HG02938 (cell line): ENCODE measurements at regions not wholly inside any gene's neighbourhood (a gene's known extent, or its start where the extent isn't known, plus 50 kb on each side); places are given as distances from the start of the nearest gene placed in this dataset.
"Not testable (repeated sequence)": the region's sequence is repeated elsewhere in the genome, so short reads cannot be mapped to it uniquely, and the experiment has no call there.

Experiments used
- ATAC-seq: cut with Tn5 transposase; IDR thresholded peaks from one replicate; pipeline ENCODE4 v1.9.1; 2021; ENCODE audit warnings: mild to moderate bottlenecking, moderate library complexity; ENCODE audit not compliant: unreplicated experiment

- no peak for ATAC-seq
Measured at GRCh38 chr10:130970341-130971122, 341.0 kb downstream of the TCERG1L start.

DNA sequence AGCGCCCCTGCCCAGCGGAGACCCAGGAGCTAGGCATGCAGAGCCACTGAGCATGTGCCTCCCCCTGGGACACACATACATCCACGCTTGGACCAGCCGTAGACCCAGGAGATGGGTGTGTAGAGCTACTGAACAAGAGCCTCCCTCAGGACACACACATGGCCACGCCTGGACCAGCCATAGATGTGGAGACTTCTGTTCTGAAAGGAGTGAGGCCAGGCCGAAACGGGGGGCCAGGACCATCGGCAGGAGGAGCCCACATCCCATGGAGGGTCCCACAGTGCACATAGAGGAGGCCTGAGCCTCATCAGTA lies 340.4 kb downstream of the TCERG1L start:
- ATAC-seq: no peak

DNA sequence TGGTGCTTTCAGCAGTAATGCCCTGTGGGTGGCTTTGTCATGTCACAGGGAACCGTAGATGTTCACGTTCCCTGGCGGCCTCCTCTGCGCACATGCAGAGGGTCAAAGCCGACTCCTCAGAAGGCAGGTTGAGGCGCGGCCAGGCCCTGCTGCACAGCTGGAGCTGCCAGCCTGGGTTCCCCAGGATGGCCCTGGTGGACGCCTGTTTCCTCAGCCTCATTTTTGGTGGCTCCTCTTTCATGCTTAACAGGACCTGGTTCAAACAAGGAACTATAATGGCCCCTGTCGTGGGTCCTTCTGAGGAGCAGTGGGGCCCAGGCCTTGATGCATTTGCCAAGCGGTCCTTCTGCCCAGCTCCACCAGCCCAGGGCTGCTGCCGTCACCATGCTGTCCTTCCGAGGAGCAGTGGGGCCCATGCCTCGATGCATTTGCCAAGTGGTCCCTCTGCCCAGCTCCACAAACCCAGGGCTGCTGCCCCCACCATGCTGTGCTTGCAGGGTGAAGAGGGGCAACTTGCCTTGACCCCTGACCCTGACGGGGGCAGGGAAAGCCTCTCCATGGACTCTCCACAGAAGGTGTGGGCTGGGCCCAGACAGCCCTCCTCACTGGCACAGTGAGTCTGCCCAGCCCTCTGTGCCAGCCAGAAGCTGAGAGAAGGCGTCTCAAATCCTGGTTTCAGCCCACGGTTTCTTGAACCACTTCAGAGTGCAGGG lies 338.2 kb downstream of the TCERG1L start:
- no peak for ATAC-seq

DNA sequence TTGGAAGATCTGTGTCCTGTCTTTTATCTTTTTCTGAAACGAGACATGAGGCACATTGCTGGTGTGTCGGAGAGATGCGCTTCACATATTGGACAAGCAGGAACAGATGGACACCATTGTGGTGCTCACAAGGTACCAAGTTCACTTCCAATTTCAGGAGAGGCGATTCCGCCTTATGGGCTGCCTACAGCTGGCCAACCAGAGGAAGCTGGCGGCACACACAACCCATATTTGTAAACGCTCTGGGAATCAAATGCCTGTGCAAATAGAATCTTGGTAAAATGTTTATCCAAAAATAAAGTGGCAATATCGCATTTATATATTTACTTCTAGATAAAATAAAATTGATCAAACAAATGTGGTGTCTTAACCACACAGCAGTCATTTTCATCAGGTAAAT lies 337.4 kb downstream of the TCERG1L start:
- no peak for ATAC-seq

GRCh38 chr10:130975351-130975750 lies 336.2 kb downstream of the TCERG1L start:
- ATAC-seq: not testable (repeated sequence)

DNA sequence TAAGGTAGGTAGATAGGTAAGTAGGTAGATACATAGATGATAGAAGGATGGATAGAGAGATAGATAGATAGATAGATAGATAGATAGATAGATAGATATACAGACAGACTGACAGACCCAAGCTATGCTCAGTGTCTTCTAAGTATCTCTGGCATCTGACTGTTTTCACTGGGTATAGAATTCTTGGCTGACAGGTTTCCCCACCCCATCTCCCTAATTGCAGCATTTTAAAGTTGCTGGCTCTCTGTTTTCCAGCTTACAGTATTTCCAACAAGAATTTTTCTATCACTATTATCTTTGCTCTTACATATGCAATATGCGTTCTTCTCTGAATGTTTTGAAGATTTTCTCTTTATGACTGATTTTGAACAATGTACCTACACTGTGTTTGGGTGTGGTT lies 328.7 kb downstream of the TCERG1L start:
- ATAC-seq: no peak

DNA sequence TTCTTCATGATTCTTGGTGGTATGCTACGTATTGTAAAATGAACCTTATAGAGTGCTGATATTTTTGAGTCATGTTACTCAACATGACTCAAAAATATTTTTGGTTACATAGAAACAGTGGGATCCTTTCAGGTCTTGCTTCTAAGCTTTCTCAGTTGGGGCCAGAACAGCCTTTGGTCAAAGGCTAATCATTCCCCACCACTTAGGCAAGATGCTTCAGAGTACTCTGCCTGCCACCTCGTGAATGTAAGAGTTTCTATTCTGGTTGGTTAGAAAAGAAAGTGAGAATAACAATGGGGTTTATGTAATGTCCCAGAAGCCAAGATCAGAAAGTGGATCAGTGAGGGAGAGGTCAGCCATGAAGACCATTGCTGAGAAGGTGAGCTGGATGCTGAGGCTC lies 327.8 kb downstream of the TCERG1L start:
- ATAC-seq: no peak

DNA sequence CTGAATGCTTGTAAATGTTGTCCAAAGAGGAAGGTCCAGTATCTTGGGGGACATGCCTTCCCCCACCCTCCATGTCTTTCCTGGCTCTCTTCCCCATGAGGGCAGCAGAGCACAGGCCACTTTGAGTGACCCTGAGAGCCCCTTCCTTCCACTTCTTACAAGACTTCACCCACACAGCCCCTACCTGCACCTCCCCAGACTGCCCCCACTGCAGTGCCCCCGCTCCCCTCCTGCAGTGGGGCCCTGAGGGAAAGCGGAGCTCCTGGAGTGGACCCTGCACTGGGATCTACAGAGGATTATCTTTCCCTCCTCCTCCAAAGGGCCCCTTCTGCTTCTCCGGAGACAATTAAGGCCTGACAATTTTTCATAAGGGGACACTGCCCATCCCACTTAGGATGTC lies 326.8 kb downstream of the TCERG1L start:
- no peak for ATAC-seq

DNA sequence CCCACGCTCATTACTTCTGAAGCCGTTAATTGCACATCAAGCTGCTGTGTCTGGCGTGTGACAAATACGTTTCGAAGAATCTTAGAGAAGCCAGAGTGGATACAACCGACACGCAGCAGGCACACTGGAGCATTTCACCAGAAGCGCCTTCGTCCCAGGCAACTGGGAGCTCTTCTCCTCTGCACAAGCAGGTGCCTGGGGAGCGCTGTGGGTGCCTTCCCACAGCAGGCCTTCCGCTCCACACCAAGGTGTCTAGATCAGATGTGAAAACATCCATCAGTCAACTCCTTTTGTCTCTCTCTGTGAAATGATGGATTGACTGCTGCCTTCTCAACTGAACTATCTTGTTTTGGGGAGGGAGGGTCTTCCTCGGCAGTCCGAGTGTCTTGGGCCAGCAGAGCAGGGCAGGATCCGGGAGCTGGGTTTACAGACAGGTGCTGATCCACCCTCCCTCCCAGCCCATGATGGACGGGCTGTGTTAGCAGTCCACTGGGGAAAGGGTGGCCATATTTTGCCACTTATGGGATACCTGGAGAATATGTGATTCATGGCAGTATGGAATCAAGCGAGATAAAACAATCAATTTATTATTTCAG lies 326.3 kb downstream of the TCERG1L start:
- ATAC-seq: no peak

- no peak for ATAC-seq
Measured at GRCh38 chr10:130986846-130987245, 324.7 kb downstream of the TCERG1L start.

GRCh38 chr10:130987401-130987800 lies 324.1 kb downstream of the TCERG1L start:
- no peak for ATAC-seq

- ATAC-seq: no peak
Measured at GRCh38 chr10:130989670-130990232, 321.8 kb downstream of the TCERG1L start.

DNA sequence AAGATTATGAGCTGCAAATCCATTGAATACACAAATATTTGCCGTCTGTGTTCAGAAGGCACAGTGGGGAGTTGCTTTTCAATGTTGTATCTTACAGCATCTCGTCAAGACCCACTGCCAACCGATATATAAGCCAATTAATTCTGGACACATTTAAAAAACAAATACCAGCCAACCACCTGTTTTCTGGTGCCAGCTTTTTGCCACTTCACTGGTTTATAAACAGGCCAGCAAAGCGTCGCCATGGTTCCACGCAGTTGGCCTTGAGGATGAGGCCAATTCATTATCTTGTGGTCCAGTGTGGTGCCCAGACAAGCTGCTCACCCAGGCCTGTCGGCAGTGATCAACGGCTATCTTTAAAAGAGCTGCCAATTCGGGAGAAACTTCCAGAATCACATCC lies 321.0 kb downstream of the TCERG1L start:
- no peak for ATAC-seq

DNA sequence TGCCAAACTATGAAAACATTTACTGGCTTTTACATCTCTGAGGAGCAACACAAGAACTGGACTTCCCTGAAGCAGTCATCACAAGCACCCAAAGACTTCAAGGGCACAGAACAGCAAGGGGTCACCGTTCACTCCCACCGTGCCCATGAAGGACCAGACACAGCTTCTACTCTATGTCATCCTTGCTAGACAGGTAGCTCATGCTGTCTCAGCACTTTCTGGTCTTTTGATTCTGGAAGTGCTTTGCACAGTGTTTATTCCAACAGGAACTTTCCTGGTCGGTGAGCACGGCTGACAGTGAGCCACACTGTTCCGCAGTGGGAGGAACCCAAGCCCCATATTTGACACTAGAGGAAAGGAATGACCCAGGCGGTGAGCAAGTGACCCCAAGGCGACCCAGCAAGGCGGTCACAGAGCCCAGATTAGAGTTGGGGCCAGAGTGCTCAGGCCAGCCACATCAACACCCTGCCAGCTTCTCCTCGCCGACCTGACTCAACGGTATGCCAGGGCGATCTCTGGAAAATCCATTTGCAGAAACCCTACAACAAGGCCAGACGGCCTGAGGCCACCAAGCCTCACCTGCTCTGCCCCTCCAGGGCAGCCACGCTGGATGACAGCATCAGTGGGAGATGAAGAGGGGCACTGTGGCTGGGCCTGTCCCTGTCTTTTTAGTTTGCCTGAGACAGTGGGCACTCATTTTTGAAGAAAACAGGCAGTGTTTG lies 318.6 kb downstream of the TCERG1L start:
- ATAC-seq: no peak

- no peak for ATAC-seq
Measured at GRCh38 chr10:130993612-130994011, 317.9 kb downstream of the TCERG1L start.

DNA sequence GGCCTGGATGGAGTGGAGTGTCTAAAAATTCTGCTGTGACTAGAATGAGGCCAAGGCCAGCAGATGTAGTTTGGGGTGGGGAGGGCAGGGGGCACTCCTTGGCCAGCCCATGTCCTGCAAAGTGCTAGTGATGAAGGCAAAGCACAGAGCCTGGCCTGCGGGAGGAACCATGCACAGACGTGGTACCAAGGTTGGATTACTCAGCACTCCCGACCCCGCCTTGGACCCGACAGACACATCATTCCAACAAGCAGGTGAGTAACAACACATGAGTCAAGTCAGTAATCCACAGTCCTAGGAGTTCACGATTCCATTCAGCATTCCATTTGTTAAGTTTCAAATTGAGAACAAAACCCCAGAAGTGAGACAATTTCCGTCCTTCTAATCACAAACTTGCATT lies 317.3 kb downstream of the TCERG1L start:
- no peak for ATAC-seq

- ATAC-seq: no peak
Measured at GRCh38 chr10:130994845-130995244, 316.7 kb downstream of the TCERG1L start.

DNA sequence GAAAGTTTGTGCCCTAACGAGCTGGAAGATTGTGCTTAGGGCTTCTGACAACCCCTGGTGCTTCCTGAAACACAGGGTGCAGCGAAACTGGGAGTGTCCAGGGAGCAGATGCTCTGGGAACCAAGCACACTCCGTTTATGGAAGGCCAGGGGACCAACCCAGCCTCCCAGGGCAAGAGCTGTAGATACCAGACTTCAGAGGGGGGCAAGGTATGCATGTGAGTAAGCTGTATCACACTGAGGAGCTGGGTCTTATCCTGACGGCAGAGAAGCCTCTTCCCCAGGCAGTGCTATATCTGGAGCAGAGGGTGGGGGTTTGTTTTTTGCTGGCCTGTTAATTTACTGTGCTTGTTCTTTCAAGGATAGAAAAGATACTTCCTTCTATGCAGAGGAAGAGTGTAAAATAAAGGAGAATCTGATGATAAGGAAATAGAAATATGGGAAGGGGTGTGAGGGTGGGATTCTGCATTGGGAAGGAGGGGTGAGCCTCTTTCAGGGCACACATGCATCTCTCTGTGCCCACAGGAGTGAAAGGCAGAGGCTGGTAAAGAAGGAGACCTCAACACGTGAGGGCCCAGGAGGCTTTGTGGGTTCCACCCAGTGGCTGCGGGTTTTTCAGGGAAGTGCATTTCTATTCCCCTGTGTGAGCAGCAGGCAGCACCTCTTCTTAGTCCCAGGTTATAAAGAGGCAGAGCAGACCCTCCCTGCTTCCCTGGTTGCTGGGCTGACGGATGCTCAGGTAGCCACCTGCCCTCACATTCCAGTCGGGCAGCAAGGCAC lies 314.1 kb downstream of the TCERG1L start:
- no peak for ATAC-seq

GRCh38 chr10:130998046-130998435 lies 313.5 kb downstream of the TCERG1L start:
- ATAC-seq: no peak

DNA sequence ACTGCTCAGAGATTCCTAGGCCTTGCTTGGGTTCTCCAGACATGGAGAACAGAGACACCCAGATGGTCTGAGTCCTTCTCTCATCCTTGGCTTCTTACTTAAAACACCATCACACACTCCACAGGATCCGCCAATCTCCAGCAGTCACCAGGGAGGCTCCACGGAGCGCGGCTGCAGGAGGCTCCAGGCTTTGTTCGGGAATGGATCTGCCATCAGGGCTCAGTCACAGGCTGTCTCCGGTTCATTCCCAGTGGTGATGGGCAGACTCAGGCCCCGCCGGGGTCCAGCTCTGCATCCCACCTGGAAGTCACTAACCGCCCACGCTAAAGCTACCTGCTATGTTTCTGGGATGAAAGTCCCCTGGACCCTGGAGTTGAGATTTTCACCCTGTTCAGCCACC lies 312.9 kb downstream of the TCERG1L start:
- no peak for ATAC-seq
